Renal cortex interstitium (tissue), 11 donors: ENCODE measurements at regions not wholly inside any gene's neighbourhood (a gene's known extent, or its start where the extent isn't known, plus 50 kb on each side); places are given as distances from the start of the nearest gene placed in this dataset.

Source experiments
- DNase-seq, 11 donors: peaks; one replicate each; pipeline ENCODE4 v3.0.0-alpha.2; 2013; ENCODE audit warnings: low read depth in 9 of 11, low spot score in 4 of 11; ENCODE audit errors: extremely low read depth in 1 of 11

DNA sequence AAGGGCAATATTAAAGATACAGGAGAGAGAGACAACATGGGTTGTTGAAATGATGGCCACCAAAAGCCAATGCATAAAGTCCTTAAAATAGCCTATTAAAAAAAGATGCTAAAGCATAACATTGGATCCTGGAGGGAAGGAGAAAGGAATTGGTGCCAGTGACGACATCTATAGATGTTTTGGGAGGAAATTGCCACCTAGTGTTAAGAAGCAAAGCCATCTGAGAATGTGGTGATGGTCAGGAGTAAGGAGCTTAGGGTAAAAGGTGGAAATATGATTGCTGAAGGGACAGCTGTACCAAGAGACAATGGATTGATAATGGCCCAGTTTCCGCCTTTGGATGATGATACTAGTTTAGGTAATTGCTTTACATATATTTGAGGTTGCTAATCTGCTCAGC lies 85.1 kb downstream of the TMEM30B start:
- no peak for DNase-seq

DNA sequence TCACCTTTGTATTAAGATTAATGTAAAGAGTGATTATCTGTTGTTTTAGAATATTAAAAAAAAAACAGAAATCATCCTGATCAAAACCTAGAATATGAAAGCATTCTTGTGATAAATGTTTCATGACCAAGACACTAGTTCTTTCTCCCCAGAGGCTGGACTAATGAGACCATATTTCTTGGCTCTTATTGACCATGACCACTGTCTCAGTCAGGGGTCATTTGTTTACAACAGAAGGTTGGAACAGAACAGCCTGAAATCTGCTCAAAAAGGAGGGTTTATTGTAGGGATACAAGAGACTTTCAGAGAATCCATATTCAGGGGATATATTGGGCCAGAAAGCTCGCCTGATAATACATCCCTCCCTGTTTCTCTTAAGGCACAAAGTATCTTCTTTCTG lies 87.7 kb downstream of the TMEM30B start:
- DNase-seq, result peak in 3 of 11 donors; percentile 41 to 52 (median 51)

DNA sequence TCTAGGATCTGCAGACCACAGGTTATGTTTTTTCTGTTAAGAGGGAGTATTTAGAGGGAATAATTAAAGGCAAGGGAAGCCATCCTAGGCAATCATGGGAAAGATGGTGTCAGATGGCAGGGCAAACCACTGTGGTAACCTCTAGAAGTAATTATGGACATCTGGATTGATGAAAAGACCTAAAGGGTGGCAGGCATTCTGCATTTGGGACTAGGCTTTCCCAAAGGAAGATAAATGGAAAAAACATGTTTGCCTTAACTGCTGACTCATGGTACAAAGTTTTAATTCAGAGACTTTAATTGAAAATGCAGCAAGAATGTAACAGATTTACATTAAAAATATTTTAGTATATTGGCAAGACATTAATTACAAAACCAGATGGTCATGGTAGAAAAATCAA lies 88.1 kb downstream of the TMEM30B start:
- no peak for DNase-seq

DNA sequence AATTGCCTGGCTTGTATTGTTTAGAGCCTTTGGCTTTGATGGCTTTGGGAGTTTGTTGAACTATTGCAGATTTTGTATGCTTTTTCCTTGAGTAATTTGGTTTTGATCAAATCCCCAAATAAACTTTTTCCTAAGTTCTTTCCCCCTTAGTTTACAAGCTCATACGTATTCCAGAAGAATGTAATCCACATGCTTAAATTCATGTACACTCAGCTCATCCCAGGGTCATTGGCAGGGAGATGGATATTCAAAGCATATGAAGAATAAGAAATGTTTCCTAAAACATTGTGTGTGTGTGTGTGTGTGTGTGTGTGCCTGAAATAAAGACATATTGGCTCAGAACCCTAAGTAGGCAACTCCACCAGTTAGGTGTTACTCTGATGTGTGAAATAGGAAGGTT lies 89.4 kb downstream of the TMEM30B start:
- DNase-seq, result no peak

DNA sequence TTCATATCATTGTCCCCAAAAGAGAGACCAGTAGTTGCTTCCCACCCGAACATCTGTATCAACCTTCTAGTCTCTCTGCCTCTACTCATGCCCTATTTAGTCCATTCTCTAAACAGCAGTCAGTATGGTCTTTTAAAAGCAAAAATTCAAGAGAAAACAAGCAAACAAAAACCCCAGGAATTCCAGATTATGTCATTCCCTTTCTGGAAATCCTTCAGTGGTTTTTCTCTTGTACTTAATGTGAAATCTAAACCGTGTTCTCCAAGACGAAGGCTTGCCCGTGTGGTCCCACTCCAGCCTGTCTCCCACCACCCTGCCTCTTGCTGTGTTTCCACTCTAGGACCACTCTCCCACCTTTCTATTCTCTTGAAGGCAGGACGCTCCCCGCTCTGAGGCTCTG lies 90.8 kb downstream of the TMEM30B start:
- DNase-seq, result no peak

DNA sequence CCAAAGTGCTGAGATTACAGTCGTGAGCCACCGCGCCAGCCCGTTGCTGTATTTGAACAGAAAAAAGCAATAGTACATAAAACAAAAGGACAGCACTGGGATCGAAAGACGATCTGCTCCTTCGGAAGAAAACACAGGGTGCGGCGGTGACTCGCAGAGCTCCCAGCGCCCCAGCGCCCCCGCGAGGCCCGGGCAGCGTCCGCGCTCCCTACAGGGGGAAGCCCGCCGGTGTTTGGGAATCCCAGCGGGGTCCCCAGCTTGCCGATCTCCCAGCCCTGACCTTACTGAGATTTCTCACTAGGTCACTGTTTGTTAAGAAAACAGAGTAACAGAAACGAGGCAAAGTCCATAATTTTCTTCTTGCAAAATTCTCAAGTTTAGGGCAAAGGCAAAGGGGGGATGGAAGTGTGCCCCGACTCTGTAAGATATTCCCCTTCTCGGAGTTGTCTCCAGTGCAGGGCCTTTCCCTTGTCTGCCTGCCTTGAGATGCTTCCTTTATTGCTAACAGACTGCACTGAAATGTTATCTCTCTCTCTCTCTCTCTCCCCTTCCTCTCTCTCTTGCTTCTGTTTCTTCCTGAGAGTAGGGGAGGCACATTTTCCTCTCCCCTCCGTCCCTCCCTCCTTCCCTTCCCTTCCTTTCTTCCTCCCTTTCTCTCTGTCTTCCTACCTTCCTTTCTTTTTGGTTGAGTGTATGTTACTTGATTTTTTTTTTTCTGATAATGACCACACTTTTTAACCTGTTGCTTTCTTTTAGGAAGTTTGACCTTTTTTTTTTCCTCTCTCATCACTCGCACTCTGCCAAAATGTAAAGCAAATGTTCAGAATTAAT lies 91.9 kb downstream of the TMEM30B start:
- DNase-seq, result peak in 2 of 11 donors; percentile 36 to 41

DNA sequence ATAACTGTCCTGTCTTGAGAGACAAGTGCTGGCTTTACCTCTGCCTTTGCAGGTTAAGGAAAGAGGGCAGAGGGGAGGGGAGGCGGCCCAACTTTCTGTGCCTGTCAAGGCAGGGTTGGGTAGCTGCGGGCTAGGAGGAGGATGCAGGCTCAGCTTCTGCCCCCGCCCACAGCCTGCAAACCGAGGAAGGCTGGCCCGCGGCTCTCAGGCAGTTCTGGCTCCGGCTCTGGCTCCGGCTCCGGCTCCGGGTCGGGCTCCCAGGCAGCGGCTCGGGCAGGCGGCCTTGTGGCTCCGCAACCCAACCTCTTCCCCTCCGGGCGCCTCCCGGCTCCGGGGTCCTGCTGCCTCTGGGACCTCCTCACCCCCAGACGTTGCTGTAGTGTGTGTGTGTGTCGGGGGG lies 92.9 kb downstream of the TMEM30B start:
- no peak for DNase-seq

DNA sequence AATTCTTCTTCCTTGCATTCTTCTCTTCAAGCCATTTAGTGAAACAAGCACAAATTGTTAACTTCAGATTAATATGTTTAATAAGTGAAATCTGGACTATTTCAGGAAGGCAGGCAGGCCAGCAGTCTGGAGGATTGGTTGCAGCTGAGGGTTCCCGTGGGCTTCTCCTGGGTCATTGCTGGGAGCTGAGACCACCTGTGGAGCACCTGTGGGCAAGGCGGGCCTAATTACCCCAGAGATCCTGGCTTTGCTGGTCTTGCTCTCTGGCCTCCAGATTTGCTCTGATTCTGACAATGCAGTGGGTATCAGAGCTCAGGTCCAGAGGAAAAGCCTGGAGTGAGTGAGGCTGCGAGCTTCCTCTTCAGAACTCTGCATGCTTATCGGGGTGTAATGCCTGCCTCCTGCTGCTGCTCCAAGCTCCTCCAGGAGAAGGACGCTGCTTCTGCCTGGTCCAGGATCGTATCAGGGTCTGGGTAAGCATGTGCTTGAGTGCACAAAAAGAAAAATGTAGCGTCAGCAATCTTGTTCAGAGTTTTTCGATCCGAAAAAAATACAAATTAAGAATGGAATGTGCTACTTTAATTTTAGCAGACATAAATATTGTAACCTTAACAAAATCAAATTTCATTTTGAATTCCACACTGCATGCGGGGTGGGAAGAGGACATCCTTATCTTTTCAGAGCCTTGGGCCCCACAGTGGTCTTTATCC lies 93.8 kb downstream of the TMEM30B start:
- DNase-seq, result no peak

DNA sequence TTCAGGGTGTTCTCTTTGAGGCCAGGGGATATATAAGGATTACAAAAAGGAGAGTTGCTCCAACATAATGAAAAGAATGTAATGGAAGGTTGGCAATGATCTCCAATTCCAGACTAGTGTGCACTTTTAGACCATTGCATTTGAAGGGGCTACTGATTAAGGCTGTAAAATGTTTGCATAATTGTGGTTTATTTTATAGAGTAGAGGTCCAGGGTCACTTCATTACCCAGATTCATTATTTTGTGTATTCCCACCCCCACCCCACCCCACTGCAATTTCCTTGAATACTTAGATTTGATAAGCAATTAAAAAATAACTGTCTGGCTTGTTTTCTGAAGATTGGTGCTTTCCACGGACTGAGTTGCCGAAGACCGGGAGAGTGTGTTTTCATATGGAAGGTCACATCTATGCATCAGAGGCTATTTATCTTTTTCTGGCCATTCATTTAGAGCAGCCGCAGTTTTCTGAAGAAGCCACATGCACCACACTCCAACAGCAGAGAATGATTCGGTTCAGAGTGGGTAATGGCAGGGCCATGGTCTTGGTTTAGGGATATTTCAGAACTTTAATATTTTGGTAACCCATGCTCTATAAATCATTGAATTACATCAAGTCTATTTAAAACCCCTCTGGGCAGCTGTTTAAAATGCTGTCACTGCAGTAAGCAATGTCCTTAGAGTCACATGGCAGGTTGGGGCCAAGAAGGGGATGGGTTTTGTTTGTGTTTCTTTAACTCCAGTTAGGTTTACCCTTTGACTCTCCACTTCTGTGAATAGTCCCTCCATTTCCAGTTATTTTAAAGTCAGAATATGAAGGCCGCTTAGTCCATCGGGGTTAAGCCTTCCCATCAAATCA lies 94.6 kb downstream of the TMEM30B start:
- no peak for DNase-seq

DNA sequence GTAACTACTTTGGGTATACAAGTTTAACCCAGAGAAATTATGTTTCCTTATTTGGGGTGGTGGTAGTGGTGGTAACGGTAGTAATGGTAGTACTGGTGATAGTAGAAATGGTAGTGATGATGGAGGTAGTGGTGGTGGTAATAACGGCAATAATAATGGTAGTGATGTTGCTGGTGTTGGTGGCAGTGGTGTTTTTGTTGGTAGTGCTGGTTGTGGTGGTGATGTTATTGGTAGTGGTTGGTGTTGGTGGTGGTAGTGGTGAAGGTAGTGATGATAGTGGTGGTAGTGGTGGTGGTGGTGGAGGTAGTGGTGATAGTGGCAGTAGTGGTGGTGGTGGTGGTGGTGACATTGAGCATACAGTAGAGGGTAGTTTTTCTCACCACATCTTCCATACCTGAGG lies 95.6 kb downstream of the TMEM30B start:
- no peak for DNase-seq

DNA sequence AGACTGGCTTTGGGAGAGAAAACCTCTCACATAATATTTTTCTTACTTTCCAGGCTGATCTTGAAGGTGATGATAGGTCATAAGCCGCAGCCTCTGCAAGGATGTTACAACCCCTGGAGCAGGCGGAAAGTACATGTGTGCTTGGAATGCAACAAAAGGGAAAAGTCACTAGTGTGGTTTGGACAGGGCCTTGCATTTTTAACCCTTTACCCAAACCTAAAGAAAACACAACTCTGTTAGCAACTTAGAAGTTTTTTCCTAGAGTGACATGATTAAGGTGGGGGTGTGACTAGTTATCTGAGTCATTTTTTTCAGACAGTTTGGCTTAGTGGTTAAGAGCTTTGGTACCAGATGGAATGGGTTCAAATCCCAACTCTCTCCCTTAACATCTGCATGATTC lies 97.0 kb downstream of the TMEM30B start:
- DNase-seq, result no peak

DNA sequence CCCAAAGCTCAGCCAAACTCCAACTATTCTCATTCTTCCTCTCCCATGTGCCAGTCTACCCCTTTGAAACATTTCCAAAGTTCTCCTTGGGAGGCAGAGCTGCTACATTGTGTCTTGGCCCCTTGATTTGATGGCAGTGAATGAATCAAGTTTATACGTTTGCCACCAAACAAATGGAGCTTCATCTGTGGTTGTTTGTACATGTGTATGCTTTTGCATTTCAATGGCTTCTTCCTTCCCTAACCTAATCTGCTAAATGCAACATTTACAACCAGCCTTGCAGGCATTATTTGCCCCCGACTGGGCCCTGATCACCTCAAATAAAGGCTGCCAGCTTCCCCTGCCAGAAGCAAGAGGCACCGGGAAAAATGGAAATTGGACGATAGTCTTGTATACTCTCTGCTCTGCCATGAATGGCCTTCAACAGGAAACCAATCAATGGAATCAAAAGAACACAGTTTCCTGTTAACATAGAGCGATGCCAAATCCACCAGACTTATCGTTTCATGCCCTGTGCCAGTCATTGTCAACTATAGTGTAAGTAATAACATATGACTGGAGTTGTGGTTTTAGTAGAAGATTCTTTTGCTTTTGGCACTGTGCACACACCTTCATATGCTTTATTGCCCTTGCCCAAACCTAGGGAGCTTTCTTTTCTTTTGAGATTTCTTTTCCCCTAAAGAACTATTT lies 97.8 kb downstream of the TMEM30B start:
- no peak for DNase-seq

DNA sequence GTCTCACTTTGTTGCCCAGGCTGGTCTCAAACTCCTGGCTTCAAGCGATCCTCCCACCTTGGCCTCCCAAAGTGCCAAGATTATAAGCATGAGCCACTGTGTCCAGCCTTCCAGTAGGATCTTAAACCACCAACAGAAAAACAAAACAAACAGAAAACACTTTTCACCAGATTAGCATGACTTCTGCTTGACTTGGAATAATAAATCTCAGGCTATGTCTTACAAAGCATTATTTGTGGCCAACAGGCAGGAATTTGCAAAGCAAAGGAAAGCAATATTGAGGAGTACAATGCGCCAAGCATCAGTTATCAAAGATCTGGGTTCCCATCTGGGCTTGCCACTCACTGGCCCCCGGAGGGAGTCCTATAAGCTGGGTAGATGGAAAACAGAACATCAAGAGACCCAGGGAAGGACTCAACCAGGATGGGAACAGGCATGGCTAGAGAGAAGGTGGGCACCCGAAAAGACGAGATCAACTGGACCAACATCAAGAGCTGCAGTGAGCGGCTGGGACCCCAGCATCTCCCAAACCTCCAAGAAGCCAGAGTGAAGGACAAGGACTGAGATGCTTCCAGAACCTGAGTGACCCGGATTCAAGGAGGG lies 101.2 kb downstream of the TMEM30B start:
- DNase-seq, result no peak

DNA sequence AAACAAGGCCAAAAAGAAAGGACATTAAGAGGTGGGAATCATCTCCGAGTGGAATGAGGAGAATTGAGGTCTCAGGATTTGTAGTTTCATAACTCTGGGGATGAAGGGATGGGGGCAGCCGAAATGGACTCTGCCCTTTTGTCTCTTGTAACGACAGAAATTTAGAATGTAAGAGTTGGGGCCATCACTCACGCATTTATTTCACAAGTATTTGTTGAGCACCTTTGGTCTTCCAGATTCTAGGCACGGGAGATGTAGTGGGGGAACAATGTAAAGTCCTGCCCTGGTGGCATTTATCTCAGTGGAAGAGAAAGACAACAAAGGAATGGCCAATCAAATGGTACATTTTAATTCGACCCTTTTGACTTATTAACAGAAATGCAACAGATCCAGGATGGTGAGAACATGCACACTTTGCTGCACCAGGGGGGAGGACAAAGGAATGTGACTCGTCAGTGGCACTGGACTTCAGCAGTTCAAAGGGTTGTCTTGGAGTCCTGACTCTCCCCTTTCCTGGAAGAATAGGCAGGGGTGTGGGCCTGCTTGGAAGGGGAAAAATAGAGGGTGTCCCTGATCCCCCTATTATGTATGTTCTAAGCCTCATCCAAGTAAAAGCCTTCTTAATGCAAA lies 102.0 kb downstream of the TMEM30B start:
- DNase-seq, result no peak

DNA sequence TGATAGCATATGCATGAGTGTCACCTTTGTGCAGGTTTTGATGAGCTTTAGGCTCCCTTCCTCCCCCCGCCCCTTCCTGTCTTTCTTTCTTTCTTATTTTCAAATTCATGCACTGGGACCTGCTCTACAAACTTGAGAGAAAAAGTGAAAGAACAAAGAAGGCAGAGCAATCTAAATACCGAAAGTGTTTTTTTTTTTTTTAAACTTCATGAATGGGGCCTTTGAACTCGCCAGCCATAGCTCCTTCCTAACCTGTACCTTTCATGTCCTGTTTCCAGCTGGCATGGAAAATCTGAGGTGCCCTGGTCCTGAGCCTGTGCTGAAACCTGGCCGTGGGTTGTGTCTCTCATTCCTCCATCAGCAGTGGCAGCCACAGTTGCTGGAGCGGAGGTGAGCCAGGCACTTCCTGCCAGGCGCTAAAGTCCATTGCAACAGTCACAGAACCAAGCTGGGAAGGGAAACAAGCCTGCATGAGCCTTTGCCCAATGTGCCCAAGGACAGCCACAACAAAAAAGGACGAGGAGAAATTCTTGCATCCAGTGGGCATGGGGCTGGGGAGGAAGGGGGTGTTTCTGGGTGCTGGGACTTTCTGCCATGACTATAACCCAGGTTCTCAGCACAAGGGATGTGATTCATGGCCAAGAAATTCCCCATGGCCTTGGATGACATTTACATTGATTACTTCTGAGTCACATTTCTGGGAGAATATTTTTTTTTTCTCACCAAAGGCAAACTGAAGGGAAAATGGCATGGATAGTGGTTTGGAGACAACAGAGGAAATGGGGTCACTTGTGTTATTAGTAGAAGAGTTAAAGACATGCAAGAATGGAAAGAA lies 102.7 kb downstream of the TMEM30B start:
- no peak for DNase-seq

DNA sequence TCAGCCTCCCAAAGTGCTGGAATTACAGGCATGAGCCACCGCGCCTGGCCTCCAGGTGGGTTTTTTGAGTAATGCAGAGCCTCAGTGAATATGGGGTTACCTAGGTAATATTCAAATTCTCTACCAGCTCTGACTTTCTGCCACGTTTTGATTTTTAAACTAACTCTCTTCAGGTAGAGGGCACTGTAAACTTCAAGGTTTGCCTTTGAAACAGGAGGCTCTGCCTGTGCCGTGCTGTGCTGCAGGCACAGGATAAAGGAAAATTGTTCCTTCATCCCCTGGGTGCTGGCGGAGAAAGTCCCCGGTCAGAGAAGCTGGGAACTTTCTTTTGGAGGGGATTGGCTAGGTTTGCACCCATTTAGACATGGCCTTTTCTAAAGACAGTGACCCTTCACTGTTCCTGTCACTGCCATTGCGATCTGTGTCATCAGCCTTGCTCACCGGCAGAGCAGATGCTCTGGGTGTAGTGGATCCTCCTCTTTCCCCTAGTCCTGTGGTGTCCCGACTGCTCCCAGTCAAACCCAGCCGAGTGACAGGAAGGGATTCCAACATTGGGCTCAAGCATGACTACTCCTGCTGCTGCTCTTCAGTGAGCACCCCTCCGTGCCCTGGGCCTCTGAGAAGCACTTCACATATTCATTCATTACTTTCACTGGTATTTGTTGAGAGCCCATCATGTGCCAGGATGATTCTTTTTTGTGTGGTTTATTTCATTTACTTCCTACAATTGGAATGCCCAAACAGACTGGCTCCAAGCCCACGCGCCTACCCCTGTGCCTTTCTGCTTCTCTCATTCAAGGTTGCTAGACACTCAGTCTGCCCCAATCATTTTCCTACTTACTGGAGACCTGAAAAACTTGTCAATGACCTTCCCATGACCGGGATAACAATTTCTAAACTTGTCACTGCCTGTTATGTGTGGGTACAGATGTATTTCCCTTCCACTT lies 103.6 kb downstream of the TMEM30B start:
- no peak for DNase-seq
